MCF 10A (cell line): ENCODE measurements at regions not wholly inside any gene's neighbourhood (a gene's known extent, or its start where the extent isn't known, plus 50 kb on each side); places are given as distances from the start of the nearest gene placed in this dataset.

Experiments used
- BruUV-seq: library from RNA; stranded (reverse); fragments of 400-500 nt; replicated peaks from 2 replicates; lab custom pipeline; 2021; lab: Mats Ljungman, UMichigan
- CTCF ChIA-PET: fragments of 300-600 bp; sonication (Branson Sonifier 250); formaldehyde crosslinking; extraction: SDS; loops from one replicate; lab custom pipeline; 2021; ENCODE audit warnings: antibody characterized with exemption, inconsistent platforms; lab: Yijun Ruan, JAX
- POLR2A ChIA-PET: fragments of 300-600, 350-650 bp; sonication (Branson Sonifier 250); formaldehyde crosslinking; extraction: SDS; loops from one replicate; lab custom pipeline; 2020; ENCODE audit warnings: antibody characterized with exemption, inconsistent platforms; lab: Yijun Ruan, JAX
- DNase-seq: peaks from one replicate; pipeline ENCODE4 v3.0.0-alpha.2; 2018; ENCODE audit not compliant: unreplicated experiment
- H3K27ac Mint-ChIP-seq: one replicate; pipeline ENCODE4 v1.8.0; 2022; ENCODE audit warnings: mild to moderate bottlenecking, low read depth, mixed read lengths; ENCODE audit not compliant: unreplicated experiment
- H3K27me3 Mint-ChIP-seq: one replicate; pipeline ENCODE4 v1.8.0; 2022; ENCODE audit warnings: mixed read lengths; ENCODE audit not compliant: insufficient read depth, unreplicated experiment
- H3K36me3 Mint-ChIP-seq: one replicate; pipeline ENCODE4 v1.8.0; 2022; ENCODE audit warnings: mild to moderate bottlenecking, moderate library complexity, mixed read lengths; ENCODE audit not compliant: insufficient read depth, unreplicated experiment
- H3K4me1 Mint-ChIP-seq: one replicate; pipeline ENCODE4 v1.8.0; 2022; ENCODE audit warnings: mixed read lengths; ENCODE audit not compliant: insufficient read depth, unreplicated experiment
- H3K4me3 Mint-ChIP-seq: one replicate; pipeline ENCODE4 v1.8.0; 2022; ENCODE audit warnings: mild to moderate bottlenecking, moderate library complexity, mixed read lengths; ENCODE audit not compliant: unreplicated experiment
- H3K9me3 Mint-ChIP-seq: one replicate; pipeline ENCODE4 v1.8.0; 2022; ENCODE audit warnings: mixed read lengths; ENCODE audit not compliant: unreplicated experiment
- intact Hi-C: fragments of 100-400 bp; cut with micrococcal nuclease; formaldehyde crosslinking; loops from 2 replicates; pipeline ENCODE4 v1.14.1; 2022
- TF ChIP-seq, protein P1 (sequence below): fragments of 200-600 bp; IDR thresholded peaks from one replicate; pipeline ENCODE4 v1.8.0; 2022; ENCODE audit warnings: antibody characterized with exemption, mild to moderate bottlenecking; ENCODE audit not compliant: unreplicated experiment

DNA sequence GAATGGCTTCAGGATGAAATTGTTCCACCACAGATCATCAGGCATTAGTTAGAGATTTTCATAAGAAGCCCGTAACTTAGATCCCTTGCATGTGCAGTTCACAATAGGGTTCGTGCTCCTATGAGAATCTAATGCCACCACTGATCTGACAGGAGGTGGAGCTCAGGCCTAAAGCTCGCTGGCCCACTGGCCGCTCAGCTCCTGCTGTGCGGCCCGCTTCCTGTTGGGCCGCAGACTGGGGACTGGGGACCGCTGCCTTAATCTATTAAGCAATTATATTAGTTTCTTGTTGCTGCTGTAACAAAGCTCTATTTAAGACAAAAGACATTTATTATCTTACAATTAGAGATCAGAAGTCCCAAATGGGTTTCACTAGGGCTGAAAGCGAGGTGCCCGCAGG is 205.6 kb downstream of the LARP7 start:
- H3K9me3 Mint-ChIP-seq, result no peaks in the 10 kb centered on the region
- intact Hi-C loops, result no loop called here
- H3K36me3 Mint-ChIP-seq, result no peaks in the 10 kb centered on the region
- POLR2A ChIA-PET, result no interaction called here
- no TSS peak for BruUV-seq
- DNase-seq, result no peak
- CTCF ChIA-PET, result interaction anchor here (1.0 to 3.9 kb wide), 2 partner anchors 12 to 109 kb away, joined by 4 to 28 read pairs; no protein-coding TSS in a partner anchor
- H3K27ac Mint-ChIP-seq, result no peak overlapping the region
- H3K27me3 Mint-ChIP-seq, result no peaks in the 10 kb centered on the region
- TF ChIP-seq, protein P1, sequence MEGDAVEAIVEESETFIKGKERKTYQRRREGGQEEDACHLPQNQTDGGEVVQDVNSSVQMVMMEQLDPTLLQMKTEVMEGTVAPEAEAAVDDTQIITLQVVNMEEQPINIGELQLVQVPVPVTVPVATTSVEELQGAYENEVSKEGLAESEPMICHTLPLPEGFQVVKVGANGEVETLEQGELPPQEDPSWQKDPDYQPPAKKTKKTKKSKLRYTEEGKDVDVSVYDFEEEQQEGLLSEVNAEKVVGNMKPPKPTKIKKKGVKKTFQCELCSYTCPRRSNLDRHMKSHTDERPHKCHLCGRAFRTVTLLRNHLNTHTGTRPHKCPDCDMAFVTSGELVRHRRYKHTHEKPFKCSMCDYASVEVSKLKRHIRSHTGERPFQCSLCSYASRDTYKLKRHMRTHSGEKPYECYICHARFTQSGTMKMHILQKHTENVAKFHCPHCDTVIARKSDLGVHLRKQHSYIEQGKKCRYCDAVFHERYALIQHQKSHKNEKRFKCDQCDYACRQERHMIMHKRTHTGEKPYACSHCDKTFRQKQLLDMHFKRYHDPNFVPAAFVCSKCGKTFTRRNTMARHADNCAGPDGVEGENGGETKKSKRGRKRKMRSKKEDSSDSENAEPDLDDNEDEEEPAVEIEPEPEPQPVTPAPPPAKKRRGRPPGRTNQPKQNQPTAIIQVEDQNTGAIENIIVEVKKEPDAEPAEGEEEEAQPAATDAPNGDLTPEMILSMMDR, result no peak
- peaks cover under 1% of the 10 kb centered on the region for H3K4me1 Mint-ChIP-seq
- no peak overlapping the region for H3K4me3 Mint-ChIP-seq

DNA sequence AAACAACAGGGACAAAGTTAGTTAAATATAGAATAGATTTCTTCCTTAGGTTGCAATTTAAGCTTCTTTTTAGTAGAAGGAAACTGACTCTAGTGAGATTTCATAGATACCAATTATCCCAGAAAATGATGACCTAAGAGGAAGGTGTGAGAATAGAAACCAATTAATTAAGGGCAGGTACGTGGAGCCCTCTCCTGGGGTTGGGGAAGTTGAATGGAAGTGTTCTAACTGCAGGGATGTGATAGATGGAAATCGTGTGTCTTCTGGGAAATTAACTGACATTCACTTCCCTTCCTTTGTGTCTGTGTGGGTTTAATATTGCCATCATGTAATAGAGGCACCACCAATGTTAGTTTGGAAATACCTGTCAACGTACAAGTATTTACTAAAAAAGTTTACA is 204.1 kb upstream of the ANK2 start:
- H3K4me3 Mint-ChIP-seq, result no peak overlapping the region
- H3K27me3 Mint-ChIP-seq, result no peaks in the 10 kb centered on the region
- no peaks in the 10 kb centered on the region for H3K36me3 Mint-ChIP-seq
- H3K9me3 Mint-ChIP-seq, result no peaks in the 10 kb centered on the region
- CTCF ChIA-PET, result interaction anchor here (1.0 to 3.9 kb wide), 3 partner anchors 9 to 106 kb away, joined by 3 to 28 read pairs (median 4); no protein-coding TSS in a partner anchor
- POLR2A ChIA-PET, result no interaction called here
- peaks cover 5% of the 10 kb centered on the region for H3K4me1 Mint-ChIP-seq
- H3K27ac Mint-ChIP-seq, result no peak overlapping the region
- intact Hi-C loops, result no loop called here
- TF ChIP-seq, protein P1, result no peak
- no TSS peak for BruUV-seq
- no peak for DNase-seq

DNA sequence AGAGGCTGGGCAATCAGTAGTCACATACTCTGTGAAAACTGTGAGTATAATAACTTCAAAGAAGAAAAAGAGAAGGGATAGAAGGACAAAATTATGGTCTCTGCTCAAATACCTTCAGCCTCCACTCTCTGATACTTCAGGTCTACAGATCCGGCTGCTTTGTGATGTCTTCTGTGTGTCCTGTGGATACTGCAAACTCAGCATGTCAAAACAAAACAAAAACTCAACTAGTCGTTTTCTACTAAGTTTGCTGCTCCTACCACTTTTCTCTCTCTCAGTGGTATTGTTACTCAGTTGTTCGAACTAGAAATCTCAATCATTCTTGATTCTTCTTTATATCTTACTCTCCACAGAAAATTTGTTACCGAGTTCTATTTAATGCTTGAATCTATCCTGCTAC is 202.4 kb upstream of the ANK2 start:
- BruUV-seq, result no TSS peak
- H3K27me3 Mint-ChIP-seq, result no peaks in the 10 kb centered on the region

DNA sequence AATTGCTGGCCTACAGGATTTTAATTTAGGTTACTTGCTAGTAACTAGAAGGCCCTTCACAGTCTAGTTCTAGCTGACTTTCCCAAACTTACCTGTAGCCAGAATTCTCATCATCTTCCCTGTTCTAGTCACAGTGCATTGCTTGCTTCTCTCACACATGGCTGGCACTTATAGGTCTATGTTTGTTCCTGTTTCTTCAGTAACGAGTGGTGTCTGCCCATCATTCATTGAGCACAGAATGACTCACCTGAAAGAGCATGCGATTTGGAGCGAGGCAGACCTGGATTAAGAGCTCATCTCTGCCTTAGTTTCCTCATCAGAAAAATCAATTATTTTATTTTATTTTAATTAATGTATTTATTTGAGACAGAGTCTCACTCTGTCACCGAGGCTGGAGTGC is 201.7 kb upstream of the ANK2 start:
- Mint-ChIP-seq H3K27ac (no peak overlapping the region), H3K4me3 (no peak overlapping the region), H3K27me3 (no peaks in the 10 kb centered on the region), H3K4me1 (peaks cover 5% of the 10 kb centered on the region), H3K9me3 (no peaks in the 10 kb centered on the region), H3K36me3 (no peaks in the 10 kb centered on the region)
- no TSS peak for BruUV-seq
- DNase-seq, result peak; percentile 10
- ChIA-PET POLR2A (no interaction called here), CTCF (interaction anchor here (0.6 to 3.1 kb wide), 4 partner anchors 8 to 127 kb away, joined by 3 to 23 read pairs (median 5); no protein-coding TSS in a partner anchor)
- intact Hi-C loops, result no loop called here
- TF ChIP-seq, protein P1, result no peak

More for the DNA sequence above, 202.4 kb upstream of the ANK2 start:
- intact Hi-C loops, result no loop called here
- POLR2A ChIA-PET, result no interaction called here
- CTCF ChIA-PET, result interaction anchor here (1.3 to 3.1 kb wide), 2 partner anchors 82 to 92 kb away, joined by 6 to 23 read pairs; no protein-coding TSS in a partner anchor
- Mint-ChIP-seq H3K4me1 (peaks cover 5% of the 10 kb centered on the region), H3K36me3 (no peaks in the 10 kb centered on the region), H3K4me3 (no peak overlapping the region), H3K9me3 (no peaks in the 10 kb centered on the region), H3K27ac (no peak overlapping the region)
- TF ChIP-seq, protein P1, result no peak
- DNase-seq, result no peak
